Ovary (tissue), 3 donors: ENCODE measurements at regions not wholly inside any gene's neighbourhood (a gene's known extent, or its start where the extent isn't known, plus 50 kb on each side); places are given as distances from the start of the nearest gene placed in this dataset.

Experiments
- EP300 ChIP-seq: sonication (generic); formaldehyde crosslinking; IDR thresholded peaks from one replicate; pipeline ENCODE4 v1.6.1; 2017; ENCODE audit warnings: antibody characterized with exemption
- POLR2A ChIP-seq: fragments of 450-650 bp; IDR thresholded peaks from one replicate; pipeline ENCODE4 v1.6.1; 2017; ENCODE audit warnings: antibody characterized with exemption, mild to moderate bottlenecking, moderate library complexity
- TF ChIP-seq, protein P1 (sequence below), 3 donors: fragments of 450-650 bp in 2 of 3; fragments of 200-600 bp in 1 of 3; IDR thresholded peaks; one replicate each; pipeline versions ENCODE4 v1.5.1 to v1.8.0; 2016 to 2022; ENCODE audit warnings: antibody characterized with exemption in 3 of 3, mild to moderate bottlenecking in 1 of 3
- donor health status: DM: no; HTN: no; CAD: no.

GRCh38 chr6:147954938-147955337 is 387.7 kb upstream of the SASH1 start:
- TF ChIP-seq, protein P1, sequence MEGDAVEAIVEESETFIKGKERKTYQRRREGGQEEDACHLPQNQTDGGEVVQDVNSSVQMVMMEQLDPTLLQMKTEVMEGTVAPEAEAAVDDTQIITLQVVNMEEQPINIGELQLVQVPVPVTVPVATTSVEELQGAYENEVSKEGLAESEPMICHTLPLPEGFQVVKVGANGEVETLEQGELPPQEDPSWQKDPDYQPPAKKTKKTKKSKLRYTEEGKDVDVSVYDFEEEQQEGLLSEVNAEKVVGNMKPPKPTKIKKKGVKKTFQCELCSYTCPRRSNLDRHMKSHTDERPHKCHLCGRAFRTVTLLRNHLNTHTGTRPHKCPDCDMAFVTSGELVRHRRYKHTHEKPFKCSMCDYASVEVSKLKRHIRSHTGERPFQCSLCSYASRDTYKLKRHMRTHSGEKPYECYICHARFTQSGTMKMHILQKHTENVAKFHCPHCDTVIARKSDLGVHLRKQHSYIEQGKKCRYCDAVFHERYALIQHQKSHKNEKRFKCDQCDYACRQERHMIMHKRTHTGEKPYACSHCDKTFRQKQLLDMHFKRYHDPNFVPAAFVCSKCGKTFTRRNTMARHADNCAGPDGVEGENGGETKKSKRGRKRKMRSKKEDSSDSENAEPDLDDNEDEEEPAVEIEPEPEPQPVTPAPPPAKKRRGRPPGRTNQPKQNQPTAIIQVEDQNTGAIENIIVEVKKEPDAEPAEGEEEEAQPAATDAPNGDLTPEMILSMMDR (IDR thresholded peaks at IDR 0.05): no peak
- TF ChIP-seq EP300 (no peak), POLR2A (no peak)
